ENCODE measurements at regions not wholly inside any gene's neighbourhood (a gene's known extent, or its start where the extent isn't known, plus 50 kb on each side); places are given as distances from the start of the nearest gene placed in this dataset.
"Not testable (repeated sequence)": the region's sequence is repeated elsewhere in the genome, so short reads cannot be mapped to it uniquely, and the experiment has no call there.

DNA sequence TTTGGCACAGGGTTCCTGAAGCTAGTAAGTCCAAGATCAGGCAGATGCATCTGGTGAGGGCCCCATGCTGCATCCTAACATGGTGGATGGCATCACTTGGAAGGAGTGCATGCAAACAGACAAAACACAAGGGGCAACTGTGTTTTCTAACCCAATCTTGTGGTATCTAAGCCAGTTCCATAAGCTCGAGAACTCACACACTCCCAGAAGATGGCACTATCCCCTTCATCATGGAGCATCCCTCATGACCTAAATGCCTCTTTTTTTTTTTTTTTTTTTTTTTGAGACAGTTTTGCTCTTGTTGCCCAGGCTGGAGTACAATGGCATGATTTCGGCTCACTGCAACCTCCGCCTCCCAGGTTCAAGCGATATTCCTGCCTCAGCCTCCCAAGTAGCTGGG is 1763.5 kb downstream of the SLITRK5 start:
- TF ChIP-seq ZNF549 (tag by site-specific recombination; IDR thresholded peaks at IDR 0.05); ZNF629 (tag by site-specific recombination; IDR thresholded peaks at IDR 0.05); PBX3 (CRISPR knock-in tag; IDR thresholded peaks at IDR 0.05): not testable (repeated sequence)
- TF ChIP-seq, protein P1, sequence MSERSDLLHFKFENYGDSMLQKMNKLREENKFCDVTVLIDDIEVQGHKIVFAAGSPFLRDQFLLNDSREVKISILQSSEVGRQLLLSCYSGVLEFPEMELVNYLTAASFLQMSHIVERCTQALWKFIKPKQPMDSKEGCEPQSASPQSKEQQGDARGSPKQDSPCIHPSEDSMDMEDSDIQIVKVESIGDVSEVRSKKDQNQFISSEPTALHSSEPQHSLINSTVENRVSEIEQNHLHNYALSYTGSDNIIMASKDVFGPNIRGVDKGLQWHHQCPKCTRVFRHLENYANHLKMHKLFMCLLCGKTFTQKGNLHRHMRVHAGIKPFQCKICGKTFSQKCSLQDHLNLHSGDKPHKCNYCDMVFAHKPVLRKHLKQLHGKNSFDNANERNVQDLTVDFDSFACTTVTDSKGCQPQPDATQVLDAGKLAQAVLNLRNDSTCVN (tag by site-specific recombination; optimal IDR thresholded peaks at IDR 0.05) = not testable (repeated sequence)
- TF ChIP-seq, protein P2, sequence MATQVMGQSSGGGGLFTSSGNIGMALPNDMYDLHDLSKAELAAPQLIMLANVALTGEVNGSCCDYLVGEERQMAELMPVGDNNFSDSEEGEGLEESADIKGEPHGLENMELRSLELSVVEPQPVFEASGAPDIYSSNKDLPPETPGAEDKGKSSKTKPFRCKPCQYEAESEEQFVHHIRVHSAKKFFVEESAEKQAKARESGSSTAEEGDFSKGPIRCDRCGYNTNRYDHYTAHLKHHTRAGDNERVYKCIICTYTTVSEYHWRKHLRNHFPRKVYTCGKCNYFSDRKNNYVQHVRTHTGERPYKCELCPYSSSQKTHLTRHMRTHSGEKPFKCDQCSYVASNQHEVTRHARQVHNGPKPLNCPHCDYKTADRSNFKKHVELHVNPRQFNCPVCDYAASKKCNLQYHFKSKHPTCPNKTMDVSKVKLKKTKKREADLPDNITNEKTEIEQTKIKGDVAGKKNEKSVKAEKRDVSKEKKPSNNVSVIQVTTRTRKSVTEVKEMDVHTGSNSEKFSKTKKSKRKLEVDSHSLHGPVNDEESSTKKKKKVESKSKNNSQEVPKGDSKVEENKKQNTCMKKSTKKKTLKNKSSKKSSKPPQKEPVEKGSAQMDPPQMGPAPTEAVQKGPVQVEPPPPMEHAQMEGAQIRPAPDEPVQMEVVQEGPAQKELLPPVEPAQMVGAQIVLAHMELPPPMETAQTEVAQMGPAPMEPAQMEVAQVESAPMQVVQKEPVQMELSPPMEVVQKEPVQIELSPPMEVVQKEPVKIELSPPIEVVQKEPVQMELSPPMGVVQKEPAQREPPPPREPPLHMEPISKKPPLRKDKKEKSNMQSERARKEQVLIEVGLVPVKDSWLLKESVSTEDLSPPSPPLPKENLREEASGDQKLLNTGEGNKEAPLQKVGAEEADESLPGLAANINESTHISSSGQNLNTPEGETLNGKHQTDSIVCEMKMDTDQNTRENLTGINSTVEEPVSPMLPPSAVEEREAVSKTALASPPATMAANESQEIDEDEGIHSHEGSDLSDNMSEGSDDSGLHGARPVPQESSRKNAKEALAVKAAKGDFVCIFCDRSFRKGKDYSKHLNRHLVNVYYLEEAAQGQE (tag by site-specific recombination; IDR thresholded peaks at IDR 0.05) = not testable (repeated sequence)
- TF ChIP-seq, protein P3, sequence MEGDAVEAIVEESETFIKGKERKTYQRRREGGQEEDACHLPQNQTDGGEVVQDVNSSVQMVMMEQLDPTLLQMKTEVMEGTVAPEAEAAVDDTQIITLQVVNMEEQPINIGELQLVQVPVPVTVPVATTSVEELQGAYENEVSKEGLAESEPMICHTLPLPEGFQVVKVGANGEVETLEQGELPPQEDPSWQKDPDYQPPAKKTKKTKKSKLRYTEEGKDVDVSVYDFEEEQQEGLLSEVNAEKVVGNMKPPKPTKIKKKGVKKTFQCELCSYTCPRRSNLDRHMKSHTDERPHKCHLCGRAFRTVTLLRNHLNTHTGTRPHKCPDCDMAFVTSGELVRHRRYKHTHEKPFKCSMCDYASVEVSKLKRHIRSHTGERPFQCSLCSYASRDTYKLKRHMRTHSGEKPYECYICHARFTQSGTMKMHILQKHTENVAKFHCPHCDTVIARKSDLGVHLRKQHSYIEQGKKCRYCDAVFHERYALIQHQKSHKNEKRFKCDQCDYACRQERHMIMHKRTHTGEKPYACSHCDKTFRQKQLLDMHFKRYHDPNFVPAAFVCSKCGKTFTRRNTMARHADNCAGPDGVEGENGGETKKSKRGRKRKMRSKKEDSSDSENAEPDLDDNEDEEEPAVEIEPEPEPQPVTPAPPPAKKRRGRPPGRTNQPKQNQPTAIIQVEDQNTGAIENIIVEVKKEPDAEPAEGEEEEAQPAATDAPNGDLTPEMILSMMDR (tag by site-specific recombination; IDR thresholded peaks at IDR 0.05) = not testable (repeated sequence)

Data from HEK293 (cell line).